ENCODE measurements at regions not wholly inside any gene's neighbourhood (a gene's known extent, or its start where the extent isn't known, plus 50 kb on each side); places are given as distances from the start of the nearest gene placed in this dataset.
A peak's percentile ranks its signal among the peaks of the same experiment; 100 is the strongest.

DNA sequence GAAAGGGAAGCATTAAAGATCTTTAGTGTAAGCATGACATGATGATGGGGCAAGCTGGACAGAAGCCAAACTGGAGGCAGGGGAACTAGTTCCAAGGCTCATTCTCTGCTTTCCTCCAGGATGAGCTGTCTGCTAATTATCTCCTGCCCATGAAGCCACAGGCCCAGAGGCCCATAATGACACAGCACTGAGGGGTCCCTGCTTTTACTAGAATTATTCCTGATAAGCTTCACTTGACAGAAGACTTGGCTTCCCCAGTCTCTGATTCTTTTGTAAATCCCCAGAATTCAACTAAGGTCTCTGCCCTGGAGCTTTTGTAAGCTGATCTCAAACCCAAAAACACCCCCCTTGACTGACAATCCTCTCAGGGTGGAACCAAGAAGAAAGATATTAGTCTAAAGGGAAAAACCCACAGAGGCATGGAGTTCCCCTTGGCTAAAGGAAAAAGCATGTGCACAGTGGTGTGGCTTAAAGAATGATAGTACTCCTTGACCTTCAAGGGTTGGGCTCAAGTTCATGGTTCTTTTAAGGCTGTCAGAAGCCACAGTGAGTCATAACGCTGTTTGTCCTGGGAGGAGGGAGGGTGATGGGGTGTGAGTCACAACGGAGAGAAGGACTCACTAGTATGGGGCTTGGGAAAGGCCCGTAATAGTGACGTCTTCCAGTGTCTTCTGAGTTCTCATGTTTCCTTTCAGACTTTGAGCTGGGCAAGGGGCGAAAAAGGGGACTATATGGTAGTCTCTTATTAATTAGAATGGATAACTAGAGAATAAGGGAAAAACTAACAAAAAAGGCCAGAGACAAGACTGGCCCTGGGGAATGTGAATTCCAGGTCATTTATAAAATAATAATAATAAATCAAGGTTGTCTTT lies 146.0 kb upstream of the CPEB2 start:
- peak overlapping the region; percentile 89 for H3K27ac Mint-ChIP-seq
- H3K36me3 Mint-ChIP-seq (ENCODE audit: low read depth): peaks cover 4% of the 10 kb centered on the region
- H3K4me3 Mint-ChIP-seq: peak overlapping the region; percentile 11
- peaks cover 38% of the 10 kb centered on the region for H3K4me1 Mint-ChIP-seq (ENCODE audit: low read depth)
- H3K27me3 Mint-ChIP-seq: peaks cover 31% of the 10 kb centered on the region
- H3K9me3 Mint-ChIP-seq: peaks cover 11% of the 10 kb centered on the region
- DNase-seq: peak; percentile 54

- H3K9me3 Mint-ChIP-seq: peaks cover 11% of the 10 kb centered on the region
- peak overlapping the region; percentile 89 for H3K27ac Mint-ChIP-seq
- peaks cover 38% of the 10 kb centered on the region for H3K4me1 Mint-ChIP-seq (ENCODE audit: low read depth)
- H3K27me3 Mint-ChIP-seq: peaks cover 33% of the 10 kb centered on the region
- no peak for DNase-seq
- no peak overlapping the region for H3K4me3 Mint-ChIP-seq
- H3K36me3 Mint-ChIP-seq (ENCODE audit: low read depth): peaks cover 4% of the 10 kb centered on the region
Observed at GRCh38 chr4:14856934-14857235, 145.4 kb upstream of the CPEB2 start.

- Mint-ChIP-seq H3K27me3 (peaks cover 33% of the 10 kb centered on the region), H3K27ac (peak overlapping the region; percentile 89), H3K36me3 (ENCODE audit: low read depth) (peaks cover 4% of the 10 kb centered on the region), H3K4me3 (no peak overlapping the region), H3K4me1 (ENCODE audit: low read depth) (peaks cover 38% of the 10 kb centered on the region), H3K9me3 (peaks cover 11% of the 10 kb centered on the region)
- DNase-seq: no peak
Observed at GRCh38 chr4:14857475-14857874, 144.8 kb upstream of the CPEB2 start.

- DNase-seq: no peak
- H3K4me1 Mint-ChIP-seq (ENCODE audit: low read depth): peaks cover 37% of the 10 kb centered on the region
- H3K27me3 Mint-ChIP-seq: peaks cover 32% of the 10 kb centered on the region
- peaks cover 4% of the 10 kb centered on the region for H3K36me3 Mint-ChIP-seq (ENCODE audit: low read depth)
- no peak overlapping the region for H3K27ac Mint-ChIP-seq
- no peak overlapping the region for H3K4me3 Mint-ChIP-seq
- H3K9me3 Mint-ChIP-seq: peaks cover 11% of the 10 kb centered on the region
Observed at GRCh38 chr4:14857981-14858380, 144.3 kb upstream of the CPEB2 start.

DNA sequence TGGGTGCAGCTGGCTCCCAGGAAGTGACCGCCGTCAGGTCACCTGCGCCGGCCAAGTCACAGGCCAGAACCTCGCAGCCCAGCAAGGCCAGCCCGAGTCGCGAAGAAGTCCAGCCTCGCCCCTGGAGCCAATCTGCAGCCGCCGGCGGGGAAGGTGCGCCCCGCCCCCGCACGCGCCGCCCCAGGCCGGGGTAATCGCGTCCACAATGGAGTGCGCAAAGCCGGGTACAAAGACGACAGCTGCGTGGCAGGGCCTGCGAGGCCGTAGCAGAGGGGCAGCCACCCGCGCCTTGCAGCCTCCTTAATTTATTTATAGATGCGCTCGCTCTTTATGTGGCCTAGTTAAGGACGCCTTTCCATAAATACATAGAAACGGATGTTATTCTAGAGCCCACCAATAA lies 139.4 kb upstream of the CPEB2 start:
- DNase-seq: no peak
- Mint-ChIP-seq H3K4me3 (no peak overlapping the region), H3K36me3 (ENCODE audit: low read depth) (no peaks in the 10 kb centered on the region), H3K27ac (no peak overlapping the region), H3K9me3 (no peaks in the 10 kb centered on the region), H3K4me1 (ENCODE audit: low read depth) (peaks cover under 1% of the 10 kb centered on the region), H3K27me3 (peaks cover 53% of the 10 kb centered on the region)

DNA sequence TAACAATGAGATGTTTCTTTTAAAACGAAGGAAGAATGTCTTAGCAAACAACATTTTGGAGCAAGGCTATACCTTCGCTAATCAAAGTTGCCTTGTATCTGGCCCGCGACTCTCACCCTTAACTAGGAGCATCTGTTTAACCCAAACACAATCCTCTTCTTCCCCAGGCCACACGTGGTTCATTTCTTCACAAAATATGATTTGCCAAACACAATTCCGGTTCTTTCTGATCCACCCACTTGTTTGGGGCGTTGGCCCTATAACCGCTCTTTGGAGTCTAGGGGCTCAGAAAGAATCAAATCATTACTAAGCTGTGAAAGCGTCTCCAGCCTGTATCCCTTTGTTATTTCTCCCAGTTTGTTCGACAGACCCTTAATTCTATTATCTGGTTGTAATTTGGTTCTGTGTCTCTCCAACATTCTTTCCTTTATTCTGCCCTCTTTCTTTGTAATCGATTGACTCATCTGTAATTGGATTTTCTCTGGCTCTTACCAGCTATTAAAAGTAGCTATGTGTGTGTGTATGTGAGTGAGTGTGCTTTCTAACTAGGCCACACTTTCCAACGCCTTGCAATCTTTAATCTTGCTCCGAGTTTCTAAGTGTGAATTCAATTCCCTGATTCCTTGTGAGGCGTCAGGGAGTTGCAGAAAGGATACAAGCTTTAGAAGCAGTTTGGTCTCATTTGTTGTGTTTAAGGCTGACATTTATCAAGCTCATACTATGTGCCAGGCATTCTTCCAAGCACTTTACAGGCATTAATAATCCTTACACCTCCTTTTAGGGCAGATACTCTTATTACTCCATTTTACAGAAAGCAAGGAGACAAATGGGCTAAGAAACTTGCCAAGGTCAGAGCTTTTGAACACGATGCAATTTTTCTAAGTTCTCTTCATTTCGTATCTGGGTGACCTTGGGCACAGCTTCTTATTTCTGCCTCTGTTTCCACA lies 138.6 kb upstream of the CPEB2 start:
- no peak for DNase-seq
- peaks cover 57% of the 10 kb centered on the region for H3K27me3 Mint-ChIP-seq
- no peak overlapping the region for H3K4me3 Mint-ChIP-seq
- no peaks in the 10 kb centered on the region for H3K9me3 Mint-ChIP-seq
- H3K36me3 Mint-ChIP-seq (ENCODE audit: low read depth): no peaks in the 10 kb centered on the region
- H3K4me1 Mint-ChIP-seq (ENCODE audit: low read depth): no peaks in the 10 kb centered on the region
- H3K27ac Mint-ChIP-seq: no peak overlapping the region

- Mint-ChIP-seq H3K36me3 (ENCODE audit: low read depth) (no peaks in the 10 kb centered on the region), H3K27ac (no peak overlapping the region), H3K4me1 (ENCODE audit: low read depth) (no peaks in the 10 kb centered on the region), H3K4me3 (no peak overlapping the region), H3K27me3 (peaks cover 61% of the 10 kb centered on the region), H3K9me3 (no peaks in the 10 kb centered on the region)
- DNase-seq: no peak
Observed at GRCh38 chr4:14864365-14865030, 137.8 kb upstream of the CPEB2 start.

- H3K27me3 Mint-ChIP-seq: peaks cover 58% of the 10 kb centered on the region
- H3K4me3 Mint-ChIP-seq: no peak overlapping the region
- no peaks in the 10 kb centered on the region for H3K36me3 Mint-ChIP-seq (ENCODE audit: low read depth)
- no peaks in the 10 kb centered on the region for H3K9me3 Mint-ChIP-seq
- DNase-seq: no peak
- no peaks in the 10 kb centered on the region for H3K4me1 Mint-ChIP-seq (ENCODE audit: low read depth)
- no peak overlapping the region for H3K27ac Mint-ChIP-seq
Observed at GRCh38 chr4:14865031-14865366, 137.3 kb upstream of the CPEB2 start.

DNA sequence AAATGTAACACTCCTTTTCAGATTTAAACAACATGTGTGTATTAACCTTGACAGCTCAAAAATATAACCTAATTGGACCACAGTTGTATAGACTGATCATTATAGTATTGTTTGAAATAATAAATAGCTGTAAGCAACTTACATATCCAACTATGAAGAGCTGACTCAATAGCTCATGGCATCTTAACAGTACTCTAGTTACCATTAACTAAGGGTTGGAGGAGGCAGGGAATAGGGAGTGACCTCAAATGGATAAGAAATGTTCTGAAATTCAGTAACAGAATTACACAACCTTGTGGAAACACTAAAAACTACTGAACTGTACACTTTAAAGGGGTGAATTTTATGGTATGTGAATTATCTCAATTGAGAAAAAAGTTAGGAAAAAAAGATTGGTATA lies 136.5 kb upstream of the CPEB2 start:
- Mint-ChIP-seq H3K27me3 (peaks cover 58% of the 10 kb centered on the region), H3K27ac (no peak overlapping the region), H3K4me1 (ENCODE audit: low read depth) (no peaks in the 10 kb centered on the region), H3K9me3 (no peaks in the 10 kb centered on the region), H3K36me3 (ENCODE audit: low read depth) (no peaks in the 10 kb centered on the region), H3K4me3 (no peak overlapping the region)
- no peak for DNase-seq

- Mint-ChIP-seq H3K27me3 (peaks cover 43% of the 10 kb centered on the region), H3K27ac (no peak overlapping the region), H3K4me3 (no peak overlapping the region), H3K4me1 (ENCODE audit: low read depth) (no peaks in the 10 kb centered on the region), H3K36me3 (ENCODE audit: low read depth) (no peaks in the 10 kb centered on the region), H3K9me3 (no peaks in the 10 kb centered on the region)
- DNase-seq: no peak
Observed at GRCh38 chr4:14867847-14868246, 134.4 kb upstream of the CPEB2 start.

DNA sequence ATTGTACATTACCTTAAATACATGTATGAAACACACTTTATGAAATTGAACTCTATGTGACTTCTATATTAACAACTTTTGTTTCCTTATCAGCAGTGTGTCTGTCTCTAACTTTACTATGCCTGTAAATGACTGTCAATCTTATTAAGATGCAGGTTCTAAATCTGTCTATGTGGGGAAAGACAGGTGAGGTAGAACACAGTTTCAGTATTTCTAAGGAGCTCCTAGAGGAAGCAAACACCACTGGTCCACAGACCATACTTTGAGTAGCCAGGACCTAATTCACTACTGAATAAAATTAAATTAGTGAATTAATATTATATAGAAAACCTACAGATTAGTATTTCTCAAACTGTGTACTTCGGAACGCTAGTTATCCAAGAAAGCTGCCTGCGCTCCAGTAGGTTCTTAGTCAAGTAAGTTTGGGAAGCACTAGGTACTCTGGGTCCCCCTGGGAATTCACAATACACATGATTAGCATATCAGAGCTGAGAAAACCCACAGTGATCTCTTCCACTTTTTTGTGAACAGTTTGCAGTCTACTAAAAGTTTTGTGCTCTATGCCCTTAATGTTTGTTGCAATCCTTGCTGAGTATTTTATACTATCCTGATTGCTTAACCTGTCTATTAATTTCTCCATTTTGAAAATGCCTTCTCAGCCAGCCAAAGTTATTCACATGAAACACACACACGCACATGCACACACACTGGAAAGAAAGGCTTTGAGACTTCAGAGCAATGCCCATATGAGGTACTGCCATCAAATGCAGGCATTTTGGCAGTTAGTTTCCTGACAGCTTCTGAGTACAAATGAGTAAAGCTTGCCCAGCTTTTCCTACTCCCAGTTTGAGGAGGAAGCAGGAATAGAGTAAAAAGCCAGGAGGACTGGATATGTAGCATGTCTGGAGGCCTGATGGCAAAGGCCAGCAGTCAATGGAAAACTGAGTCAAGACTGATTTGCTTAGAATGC lies 133.6 kb upstream of the CPEB2 start:
- no peaks in the 10 kb centered on the region for H3K9me3 Mint-ChIP-seq
- no peak overlapping the region for H3K27ac Mint-ChIP-seq
- no peaks in the 10 kb centered on the region for H3K4me1 Mint-ChIP-seq (ENCODE audit: low read depth)
- peaks cover 37% of the 10 kb centered on the region for H3K27me3 Mint-ChIP-seq
- no peak for DNase-seq
- H3K36me3 Mint-ChIP-seq (ENCODE audit: low read depth): no peaks in the 10 kb centered on the region
- H3K4me3 Mint-ChIP-seq: no peak overlapping the region

GRCh38 chr4:14871676-14872430 lies 130.4 kb upstream of the CPEB2 start:
- Mint-ChIP-seq H3K27me3 (peaks cover 19% of the 10 kb centered on the region), H3K9me3 (peaks cover 5% of the 10 kb centered on the region), H3K27ac (no peak overlapping the region), H3K36me3 (ENCODE audit: low read depth) (no peaks in the 10 kb centered on the region), H3K4me3 (no peak overlapping the region), H3K4me1 (ENCODE audit: low read depth) (peaks cover 12% of the 10 kb centered on the region)
- DNase-seq: no peak

DNA sequence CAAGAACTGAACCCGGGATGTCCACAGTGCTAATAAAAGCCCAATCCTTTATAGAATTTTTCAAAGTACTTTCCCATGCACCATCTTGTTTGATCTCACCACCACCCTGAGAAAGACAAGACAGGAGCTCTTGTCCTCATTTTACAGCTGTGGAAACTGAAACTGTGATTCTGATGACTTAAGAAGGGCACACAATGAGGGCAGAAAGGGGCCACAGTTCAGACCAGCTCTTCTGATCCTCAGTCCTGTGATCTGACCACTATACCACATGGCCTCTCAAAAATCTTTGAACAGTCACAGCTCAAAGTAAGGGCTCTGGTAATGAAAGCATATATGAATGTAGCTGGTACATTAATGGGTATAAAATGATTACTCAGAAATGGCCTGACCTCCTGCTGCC lies 127.3 kb upstream of the CPEB2 start:
- H3K4me3 Mint-ChIP-seq: no peak overlapping the region
- H3K27ac Mint-ChIP-seq: no peak overlapping the region
- H3K36me3 Mint-ChIP-seq (ENCODE audit: low read depth): no peaks in the 10 kb centered on the region
- peaks cover 36% of the 10 kb centered on the region for H3K4me1 Mint-ChIP-seq (ENCODE audit: low read depth)
- H3K27me3 Mint-ChIP-seq: no peaks in the 10 kb centered on the region
- peaks cover 5% of the 10 kb centered on the region for H3K9me3 Mint-ChIP-seq
- DNase-seq: no peak

All from activated T-cell treated with anti-CD3 and anti-CD28 coated beads, Interleukin-2, amount 50 U/mL, for 24 hours (primary cell).